Peyer's patch (tissue), 4 donors: ENCODE measurements at regions not wholly inside any gene's neighbourhood (a gene's known extent, or its start where the extent isn't known, plus 50 kb on each side); places are given as distances from the start of the nearest gene placed in this dataset.
"Not testable (repeated sequence)": the region's sequence is repeated elsewhere in the genome, so short reads cannot be mapped to it uniquely, and the experiment has no call there.

Experiments used
- DNase-seq, 3 donors: peaks; one replicate each; pipeline ENCODE4 v3.0.0-alpha.2; 2017 to 2019
- H3K27ac ChIP-seq, 4 donors: fragments of 200-600 bp; sonication (generic); one replicate each; pipeline ENCODE4 v1.5.1; 2016 to 2019
- H3K27me3 ChIP-seq, 2 donors: fragments of 200-600 bp; sonication (generic); one replicate each; pipeline ENCODE4 v1.5.1; 2019
- H3K36me3 ChIP-seq, 3 donors: fragments of 200-600 bp; sonication (generic); one replicate each; pipeline ENCODE4 v1.5.1; 2016 to 2019
- H3K4me1 ChIP-seq, 4 donors: fragments of 200-600 bp; sonication (generic); one replicate each; pipeline ENCODE4 v1.5.1; 2016 to 2019
- H3K4me3 ChIP-seq, 4 donors: fragments of 200-600 bp; sonication (generic); 1 replicate in 3 of 4; 2 replicates in 1 of 4; pipeline ENCODE4 v1.5.1; 2016 to 2019; ENCODE audit warnings: mild to moderate bottlenecking in 1 of 4
- H3K9me3 ChIP-seq, 4 donors: fragments of 200-600 bp; sonication (generic); one replicate each; pipeline ENCODE4 v1.5.1; 2016 to 2019; ENCODE audit warnings: mild to moderate bottlenecking in 1 of 4
- POLR2A ChIP-seq, 2 donors: fragments of 450-650 bp; IDR thresholded peaks; one replicate each; pipeline ENCODE4 v1.5.1; 2017; ENCODE audit warnings: antibody characterized with exemption in 2 of 2, mild to moderate bottlenecking in 2 of 2, moderate library complexity in 2 of 2
- TF ChIP-seq, protein P1 (sequence below), 6 experiments: fragments of 450-650 bp in 4 of 6; fragments of 200-600 bp in 2 of 6; sonication (generic) in 1 of 6; IDR thresholded peaks; one replicate each; pipeline ENCODE4 v1.5.1; 2017 to 2019; ENCODE audit warnings: antibody characterized with exemption in 6 of 6, mild to moderate bottlenecking in 3 of 6, moderate library complexity in 1 of 6

DNA sequence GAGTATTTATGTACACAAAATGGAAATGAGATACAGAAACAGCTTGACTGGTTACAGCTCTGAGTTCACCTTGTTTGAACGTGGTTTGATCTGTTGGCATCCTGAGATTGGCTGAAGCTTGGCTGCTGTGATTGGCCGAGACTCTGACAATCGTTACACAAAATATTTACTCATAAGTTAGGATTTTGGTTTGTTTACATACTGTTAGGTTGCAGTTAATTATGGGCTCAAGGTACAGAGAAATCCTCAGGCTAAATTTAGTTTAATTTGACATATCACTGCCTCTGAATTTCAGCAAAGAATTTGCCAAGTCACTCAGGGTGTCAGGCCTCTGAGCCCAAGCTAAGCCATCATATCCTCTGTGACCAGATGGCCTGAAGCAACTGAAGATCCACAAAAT, 227.3 kb downstream of the COPRS start:
- H3K4me1 ChIP-seq: no peaks in the 10 kb centered on the region
- peaks cover 0 to 3% (median 0%) of the 10 kb centered on the region in 4 donors for H3K9me3 ChIP-seq
- H3K36me3 ChIP-seq: no peaks in the 10 kb centered on the region
- H3K4me3 ChIP-seq: no peak overlapping the region
- H3K27me3 ChIP-seq: no peaks in the 10 kb centered on the region
- H3K27ac ChIP-seq: no peak overlapping the region
- TF ChIP-seq POLR2A (IDR thresholded peaks at IDR 0.05): no peak
- DNase-seq: no peak

DNA sequence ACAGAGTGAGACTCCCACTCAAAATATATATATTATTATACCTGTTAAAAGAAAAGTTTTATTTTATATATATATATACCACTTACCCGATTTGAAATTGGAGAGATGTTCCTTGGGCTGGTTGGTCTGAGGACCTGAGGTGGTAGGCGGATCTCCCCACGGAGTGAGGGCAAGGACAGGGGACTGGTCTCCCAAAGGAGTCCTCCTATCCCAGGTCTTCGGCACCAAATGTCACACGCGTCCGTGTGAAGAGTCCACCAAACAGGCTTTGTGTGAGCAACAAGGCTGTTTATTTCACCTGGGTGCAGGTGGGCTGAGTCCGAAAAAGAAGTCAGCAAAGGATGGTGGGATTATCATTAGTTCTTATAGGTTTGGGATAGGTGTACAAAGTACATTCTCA, 228.2 kb downstream of the COPRS start:
- not testable (repeated sequence) for H3K4me3 ChIP-seq, H3K36me3 ChIP-seq, H3K4me1 ChIP-seq, H3K9me3 ChIP-seq, H3K27me3 ChIP-seq, H3K27ac ChIP-seq, DNase-seq

DNA sequence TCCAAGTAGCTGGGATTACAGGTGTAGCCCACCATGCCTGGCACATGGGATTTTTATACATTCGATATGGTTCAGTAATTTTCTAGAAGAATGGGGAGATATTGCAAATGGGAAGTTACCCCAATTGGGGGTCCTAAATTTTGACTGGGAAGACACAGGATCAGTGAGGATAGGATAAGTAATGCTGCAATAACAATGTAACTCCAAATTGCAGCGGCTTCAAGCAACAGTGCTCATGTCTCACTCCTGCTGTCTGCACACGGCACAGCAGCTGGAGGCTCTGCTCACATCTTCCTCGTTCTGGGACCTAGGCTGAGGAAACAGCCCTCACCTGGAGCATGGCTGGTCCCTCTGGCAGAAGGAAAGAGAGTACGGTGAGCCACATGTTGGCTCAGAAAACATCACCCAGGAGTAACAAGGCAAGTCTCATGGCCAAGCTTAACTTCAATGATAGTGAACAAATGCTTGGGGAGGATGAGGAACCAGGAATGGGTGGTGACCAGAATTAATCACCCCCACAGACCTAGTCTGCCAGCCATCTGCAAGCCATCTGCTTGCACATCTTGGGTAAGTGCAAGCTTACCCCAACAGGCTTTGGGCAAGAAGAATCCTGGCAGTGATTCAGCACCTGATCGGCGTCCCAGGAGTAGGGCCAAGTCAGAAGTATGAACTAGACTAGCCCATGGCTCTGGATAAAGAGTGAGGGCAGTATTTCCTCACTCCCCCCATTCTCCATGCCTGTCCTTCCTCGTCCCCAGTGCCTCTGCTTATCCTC, 229.2 kb downstream of the COPRS start:
- no peak overlapping the region for H3K27ac ChIP-seq
- H3K9me3 ChIP-seq: no peaks in the 10 kb centered on the region
- H3K36me3 ChIP-seq: no peaks in the 10 kb centered on the region
- TF ChIP-seq POLR2A (IDR thresholded peaks at IDR 0.05): no peak
- TF ChIP-seq, protein P1, sequence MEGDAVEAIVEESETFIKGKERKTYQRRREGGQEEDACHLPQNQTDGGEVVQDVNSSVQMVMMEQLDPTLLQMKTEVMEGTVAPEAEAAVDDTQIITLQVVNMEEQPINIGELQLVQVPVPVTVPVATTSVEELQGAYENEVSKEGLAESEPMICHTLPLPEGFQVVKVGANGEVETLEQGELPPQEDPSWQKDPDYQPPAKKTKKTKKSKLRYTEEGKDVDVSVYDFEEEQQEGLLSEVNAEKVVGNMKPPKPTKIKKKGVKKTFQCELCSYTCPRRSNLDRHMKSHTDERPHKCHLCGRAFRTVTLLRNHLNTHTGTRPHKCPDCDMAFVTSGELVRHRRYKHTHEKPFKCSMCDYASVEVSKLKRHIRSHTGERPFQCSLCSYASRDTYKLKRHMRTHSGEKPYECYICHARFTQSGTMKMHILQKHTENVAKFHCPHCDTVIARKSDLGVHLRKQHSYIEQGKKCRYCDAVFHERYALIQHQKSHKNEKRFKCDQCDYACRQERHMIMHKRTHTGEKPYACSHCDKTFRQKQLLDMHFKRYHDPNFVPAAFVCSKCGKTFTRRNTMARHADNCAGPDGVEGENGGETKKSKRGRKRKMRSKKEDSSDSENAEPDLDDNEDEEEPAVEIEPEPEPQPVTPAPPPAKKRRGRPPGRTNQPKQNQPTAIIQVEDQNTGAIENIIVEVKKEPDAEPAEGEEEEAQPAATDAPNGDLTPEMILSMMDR (IDR thresholded peaks at IDR 0.05): no peak
- H3K4me1 ChIP-seq: no peaks in the 10 kb centered on the region
- no peak overlapping the region for H3K4me3 ChIP-seq
- no peaks in the 10 kb centered on the region for H3K27me3 ChIP-seq
- DNase-seq: no peak

DNA sequence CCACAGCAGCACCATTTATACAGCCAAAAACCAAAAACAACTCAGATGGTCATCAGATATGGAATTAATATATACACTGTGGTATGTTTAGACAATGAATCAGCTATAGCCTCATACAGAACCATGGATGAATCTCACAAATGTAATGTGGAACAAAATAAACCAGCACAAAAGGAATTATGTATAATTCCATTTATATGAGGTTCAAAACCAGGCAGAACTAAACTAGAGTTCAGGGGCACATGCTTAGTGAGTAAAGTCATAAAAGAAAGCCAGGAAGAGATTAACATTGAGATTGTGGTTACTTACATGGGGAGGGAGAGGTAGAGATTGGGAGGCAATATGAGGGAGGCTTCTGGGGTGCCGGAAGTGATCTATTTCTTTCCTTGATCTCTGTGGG, 231.1 kb downstream of the COPRS start:
- Histone ChIP-seq H3K9me3 (peaks cover 0 to 4% (median 0%) of the 10 kb centered on the region in 4 donors), H3K27ac (no peak overlapping the region), H3K27me3 (no peaks in the 10 kb centered on the region), H3K4me1 (no peaks in the 10 kb centered on the region), H3K36me3 (no peaks in the 10 kb centered on the region), H3K4me3 (no peak overlapping the region)
- TF ChIP-seq POLR2A (IDR thresholded peaks at IDR 0.05): no peak
- TF ChIP-seq, protein P1 (IDR thresholded peaks at IDR 0.05): no peak
- DNase-seq: no peak

DNA sequence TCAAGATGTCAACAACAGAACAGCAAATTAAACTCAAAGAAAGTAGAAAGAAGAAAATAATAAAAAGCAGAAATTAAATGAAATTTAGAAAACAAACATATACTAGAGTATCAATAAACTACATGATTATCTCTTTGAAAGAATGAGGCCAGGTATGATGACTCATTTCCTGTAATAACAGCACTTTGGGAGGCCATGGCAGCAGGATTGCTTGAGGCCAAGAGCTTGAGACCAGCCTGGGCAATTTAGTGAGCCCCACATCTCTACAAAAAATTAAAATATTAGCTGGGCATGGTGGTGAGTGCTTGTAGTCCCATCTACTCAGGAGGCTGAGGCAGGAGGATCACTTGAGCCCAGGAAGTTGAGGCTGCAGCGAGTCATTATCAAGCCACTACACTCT, 232.5 kb downstream of the RAB11FIP4 start:
- Histone ChIP-seq H3K36me3 (no peaks in the 10 kb centered on the region), H3K27ac (no peak overlapping the region), H3K4me1 (no peaks in the 10 kb centered on the region), H3K27me3 (no peaks in the 10 kb centered on the region), H3K9me3 (peaks cover 0 to 4% (median 0%) of the 10 kb centered on the region in 4 donors), H3K4me3 (no peak overlapping the region)
- no peak for DNase-seq
- TF ChIP-seq, protein P1 (IDR thresholded peaks at IDR 0.05): no peak
- no peak for TF ChIP-seq POLR2A (IDR thresholded peaks at IDR 0.05)

DNA sequence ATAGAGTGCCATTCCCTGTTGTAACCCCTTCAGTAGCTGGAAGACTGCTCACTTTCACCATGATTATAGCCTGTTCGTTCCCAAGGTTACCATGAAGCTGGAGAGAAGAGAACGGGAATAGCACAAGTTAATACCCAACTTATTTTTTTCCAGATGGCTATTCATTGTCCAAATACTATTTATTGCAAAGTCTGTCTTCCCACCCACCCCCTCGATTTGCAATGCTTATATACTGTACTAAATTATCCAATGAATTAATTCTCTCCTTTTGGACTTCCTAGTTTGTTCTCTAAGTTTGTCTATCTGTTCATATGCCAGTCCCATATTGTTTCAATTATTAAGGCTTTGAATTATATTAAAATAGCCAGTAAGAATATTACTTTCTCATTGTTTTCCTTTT, 231.0 kb downstream of the RAB11FIP4 start:
- no peaks in the 10 kb centered on the region for H3K4me1 ChIP-seq
- no peaks in the 10 kb centered on the region for H3K36me3 ChIP-seq
- no peak overlapping the region for H3K27ac ChIP-seq
- peaks cover 0 to 4% (median 0%) of the 10 kb centered on the region in 4 donors for H3K9me3 ChIP-seq
- H3K4me3 ChIP-seq: no peak overlapping the region
- DNase-seq: no peak
- TF ChIP-seq, protein P1 (IDR thresholded peaks at IDR 0.05): no peak
- no peak for TF ChIP-seq POLR2A (IDR thresholded peaks at IDR 0.05)
- H3K27me3 ChIP-seq: no peaks in the 10 kb centered on the region

DNA sequence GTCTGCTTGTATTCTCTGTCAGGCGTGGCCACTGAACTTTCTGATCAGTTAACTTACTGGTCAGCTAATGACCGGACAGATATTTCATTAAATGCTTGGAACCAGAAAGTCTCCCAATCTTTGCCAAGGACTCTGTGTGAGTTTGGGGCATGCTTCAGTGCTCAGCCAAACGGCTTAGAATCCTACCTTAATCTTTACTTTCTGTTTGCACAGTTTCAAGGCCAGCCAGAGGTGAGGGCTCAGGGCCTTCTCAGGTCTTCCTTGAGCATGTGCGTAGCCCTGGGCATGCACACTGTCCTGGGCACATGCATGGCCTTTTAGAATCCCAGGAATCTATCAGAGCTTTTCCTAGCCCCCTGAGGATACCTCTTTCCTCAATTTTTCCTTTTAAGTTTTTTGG, 230.1 kb downstream of the RAB11FIP4 start:
- Histone ChIP-seq H3K4me1 (no peaks in the 10 kb centered on the region), H3K36me3 (no peaks in the 10 kb centered on the region), H3K27me3 (no peaks in the 10 kb centered on the region), H3K9me3 (peaks cover 0 to 4% (median 0%) of the 10 kb centered on the region in 4 donors), H3K4me3 (no peak overlapping the region), H3K27ac (no peak overlapping the region)
- TF ChIP-seq, protein P1 (IDR thresholded peaks at IDR 0.05): no peak
- TF ChIP-seq POLR2A (IDR thresholded peaks at IDR 0.05): no peak
- DNase-seq: no peak

DNA sequence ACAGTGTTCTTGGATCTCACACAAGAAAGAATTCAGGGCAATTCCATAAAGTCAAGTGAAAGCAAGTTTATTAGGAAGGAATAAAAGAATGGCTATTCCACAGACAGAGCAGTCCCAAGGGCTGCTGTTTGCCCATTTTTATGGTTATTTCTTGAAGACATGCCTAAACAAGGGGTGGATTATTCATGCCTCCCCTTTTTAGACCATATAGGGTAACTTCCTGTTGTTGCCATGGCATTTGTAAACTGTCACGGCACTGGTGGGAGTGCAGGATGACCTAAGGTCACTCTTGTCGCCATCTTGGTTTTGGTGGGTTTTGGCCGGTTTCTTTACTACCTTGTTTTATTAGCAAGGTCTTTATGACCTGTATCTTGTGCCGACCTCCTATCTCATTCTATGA, 219.6 kb downstream of the RAB11FIP4 start:
- H3K27ac ChIP-seq, H3K4me1 ChIP-seq, H3K4me3 ChIP-seq, DNase-seq, H3K27me3 ChIP-seq, H3K36me3 ChIP-seq, H3K9me3 ChIP-seq: not testable (repeated sequence)
